HG02885 (cell line): ENCODE measurements at regions not wholly inside any gene's neighbourhood (a gene's known extent, or its start where the extent isn't known, plus 50 kb on each side); places are given as distances from the start of the nearest gene placed in this dataset.
"Not testable (repeated sequence)": the region's sequence is repeated elsewhere in the genome, so short reads cannot be mapped to it uniquely, and the experiment has no call there.

ENCODE experiments used
- ATAC-seq: cut with Tn5 transposase; IDR thresholded peaks from one replicate; pipeline ENCODE4 v1.9.1; 2021; ENCODE audit warnings: mild to moderate bottlenecking; ENCODE audit not compliant: unreplicated experiment, poor library complexity

- ATAC-seq, result no peak
These were observed 244.0 kb upstream of the GCFC2 start for GRCh38 chr2:75954761-75955160.

GRCh38 chr2:75952173-75952572 lies 241.5 kb upstream of the GCFC2 start:
- no peak for ATAC-seq

GRCh38 chr2:75949385-75950030 lies 238.8 kb upstream of the GCFC2 start:
- no peak for ATAC-seq

- ATAC-seq, result no peak
These were observed 225.6 kb upstream of the GCFC2 start for GRCh38 chr2:75936311-75936710.

- ATAC-seq, result no peak
These were observed 222.3 kb upstream of the GCFC2 start for GRCh38 chr2:75932996-75933395.

- no peak for ATAC-seq
These were observed 217.4 kb upstream of the GCFC2 start for GRCh38 chr2:75928093-75928492.

- no peak for ATAC-seq
These were observed 214.8 kb upstream of the GCFC2 start for GRCh38 chr2:75925331-75926024.

GRCh38 chr2:75922191-75922590 lies 211.5 kb upstream of the GCFC2 start:
- ATAC-seq, result no peak

GRCh38 chr2:75920859-75921551 lies 210.3 kb upstream of the GCFC2 start:
- no peak for ATAC-seq

GRCh38 chr2:75915851-75916634 lies 205.3 kb upstream of the GCFC2 start:
- ATAC-seq, result no peak

- peak; percentile 95 for ATAC-seq
These were observed 186.2 kb upstream of the GCFC2 start for GRCh38 chr2:75896779-75897366.

GRCh38 chr2:75894170-75894569 lies 183.5 kb upstream of the GCFC2 start:
- no peak for ATAC-seq

- no peak for ATAC-seq
These were observed 181.8 kb upstream of the GCFC2 start for GRCh38 chr2:75892490-75892889.

GRCh38 chr2:75882530-75882929 lies 171.8 kb upstream of the GCFC2 start:
- ATAC-seq, result no peak

- ATAC-seq, result not testable (repeated sequence)
These were observed 164.9 kb upstream of the GCFC2 start for GRCh38 chr2:75875606-75876005.

GRCh38 chr2:75871762-75872614 lies 161.3 kb upstream of the GCFC2 start:
- not testable (repeated sequence) for ATAC-seq

GRCh38 chr2:75870651-75871137 lies 160.0 kb upstream of the GCFC2 start:
- peak; percentile 66 for ATAC-seq

- ATAC-seq, result no peak
These were observed 159.4 kb upstream of the GCFC2 start for GRCh38 chr2:75870133-75870532.

GRCh38 chr2:75865702-75866101 lies 155.0 kb upstream of the GCFC2 start:
- no peak for ATAC-seq
